ENCODE measurements at regions not wholly inside any gene's neighbourhood (a gene's known extent, or its start where the extent isn't known, plus 50 kb on each side); places are given as distances from the start of the nearest gene placed in this dataset.

- no peak for DNase-seq (ENCODE audit: low spot score)
These were observed 87.1 kb downstream of the ADRB2 start for GRCh38 chr5:148913493-148913892.

DNA sequence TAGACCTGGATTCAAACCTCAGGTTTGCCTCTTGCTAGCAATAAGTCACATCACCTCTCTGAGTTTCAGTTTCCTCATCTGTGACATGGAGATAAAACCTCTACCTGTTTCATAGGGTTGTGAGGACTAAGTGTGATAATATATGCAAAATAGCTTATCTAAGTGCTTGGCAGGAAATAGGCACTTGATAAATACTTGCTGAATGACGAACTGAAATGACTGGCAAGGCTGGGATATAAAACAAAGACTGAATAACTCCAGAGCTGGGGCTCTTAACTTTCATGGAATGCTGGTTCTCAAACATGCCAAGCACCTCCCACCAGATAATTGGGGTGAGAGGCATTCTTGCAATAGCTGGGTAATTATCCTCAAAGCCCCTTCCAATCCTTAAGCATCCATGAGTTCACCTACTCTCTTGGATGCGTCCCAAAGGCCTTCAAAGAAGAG lies 87.6 kb downstream of the ADRB2 start:
- peak; percentile 32 for DNase-seq (ENCODE audit: low spot score)

GRCh38 chr5:148915224-148915817 lies 88.9 kb downstream of the ADRB2 start:
- DNase-seq (ENCODE audit: low spot score), result no peak

- no peak for DNase-seq (ENCODE audit: low spot score)
These were observed 94.4 kb downstream of the ADRB2 start for GRCh38 chr5:148920646-148921288.

DNA sequence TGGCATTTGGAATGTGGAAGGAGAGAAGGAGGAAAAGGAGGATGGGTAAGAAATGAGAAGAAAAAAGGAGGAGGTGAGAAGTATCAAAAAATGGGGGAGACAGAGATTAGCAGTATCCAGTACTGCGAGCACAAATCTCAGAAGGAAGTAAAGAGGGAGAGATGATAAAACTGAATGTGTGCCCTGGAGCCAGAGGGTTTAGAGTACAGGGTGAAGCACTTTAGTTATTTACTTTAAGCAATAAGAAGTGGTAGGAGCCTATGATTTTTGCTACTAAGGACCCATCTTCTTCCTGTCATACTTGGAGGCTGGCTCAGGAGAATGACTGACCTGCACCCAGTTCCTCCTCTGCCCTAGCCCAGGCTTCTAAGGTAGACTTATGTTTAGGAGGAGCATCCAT lies 94.9 kb downstream of the ADRB2 start:
- no peak for DNase-seq (ENCODE audit: low spot score)

DNA sequence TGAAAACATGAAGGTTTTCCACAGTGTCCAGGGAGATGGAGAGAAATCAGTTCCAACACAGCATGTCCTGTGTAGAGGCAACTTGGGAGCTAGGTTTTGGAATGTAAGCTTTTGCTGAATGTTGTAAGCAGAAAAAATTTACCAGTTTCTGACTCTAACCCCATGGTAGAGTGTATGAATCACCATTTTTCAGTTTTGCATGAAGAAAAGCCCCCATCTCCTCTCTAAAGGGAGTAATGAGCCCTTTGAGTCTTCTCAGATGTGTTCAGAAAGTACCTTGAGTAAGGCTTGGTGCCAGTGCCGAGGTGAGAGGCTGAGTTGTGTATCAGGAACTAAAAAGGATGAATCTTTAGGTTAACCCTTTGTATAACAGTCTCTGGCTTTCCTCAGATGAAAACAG lies 96.2 kb downstream of the ADRB2 start:
- DNase-seq (ENCODE audit: low spot score), result no peak

GRCh38 chr5:148923023-148923422 lies 96.6 kb downstream of the ADRB2 start:
- no peak for DNase-seq (ENCODE audit: low spot score)

DNA sequence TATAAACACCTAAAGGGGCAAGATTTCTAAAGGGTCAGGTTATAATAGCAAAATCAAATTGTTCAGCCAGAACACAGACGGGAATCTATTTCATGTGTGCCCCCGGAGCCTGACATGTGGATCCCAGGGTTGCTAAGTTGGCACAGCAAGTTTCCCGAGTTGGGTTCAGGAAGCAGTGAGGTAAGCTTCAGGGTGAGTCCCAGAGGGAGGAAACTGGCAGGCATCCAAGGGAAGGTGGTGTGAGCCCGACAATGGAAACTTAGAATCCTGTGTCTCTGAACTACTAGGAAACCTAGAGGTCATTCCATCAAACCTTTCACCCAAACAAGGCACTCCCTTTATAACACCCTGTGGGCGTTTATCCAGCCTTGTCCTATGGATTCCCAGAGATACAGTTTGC lies 98.4 kb downstream of the ADRB2 start:
- DNase-seq (ENCODE audit: low spot score), result no peak

DNA sequence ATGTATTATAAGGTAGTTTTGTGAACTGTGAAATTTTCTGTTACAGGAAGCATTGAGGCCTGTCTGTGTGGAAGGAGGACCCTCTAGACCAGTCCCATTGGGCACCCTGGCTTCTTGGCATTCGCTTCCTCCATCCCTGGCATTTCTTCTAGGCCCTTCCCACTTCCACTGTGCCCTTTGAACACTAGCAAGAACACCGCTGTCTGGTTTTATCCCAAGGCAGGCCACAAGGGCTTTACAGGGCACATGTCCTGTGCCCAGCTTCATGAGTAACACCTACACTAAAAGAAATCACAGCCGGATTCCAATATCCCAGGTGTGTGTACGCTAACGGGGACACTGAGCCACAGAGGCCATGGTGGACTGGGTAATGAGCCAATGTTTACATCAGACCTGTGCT lies 99.8 kb downstream of the ADRB2 start:
- DNase-seq (ENCODE audit: low spot score), result no peak

DNA sequence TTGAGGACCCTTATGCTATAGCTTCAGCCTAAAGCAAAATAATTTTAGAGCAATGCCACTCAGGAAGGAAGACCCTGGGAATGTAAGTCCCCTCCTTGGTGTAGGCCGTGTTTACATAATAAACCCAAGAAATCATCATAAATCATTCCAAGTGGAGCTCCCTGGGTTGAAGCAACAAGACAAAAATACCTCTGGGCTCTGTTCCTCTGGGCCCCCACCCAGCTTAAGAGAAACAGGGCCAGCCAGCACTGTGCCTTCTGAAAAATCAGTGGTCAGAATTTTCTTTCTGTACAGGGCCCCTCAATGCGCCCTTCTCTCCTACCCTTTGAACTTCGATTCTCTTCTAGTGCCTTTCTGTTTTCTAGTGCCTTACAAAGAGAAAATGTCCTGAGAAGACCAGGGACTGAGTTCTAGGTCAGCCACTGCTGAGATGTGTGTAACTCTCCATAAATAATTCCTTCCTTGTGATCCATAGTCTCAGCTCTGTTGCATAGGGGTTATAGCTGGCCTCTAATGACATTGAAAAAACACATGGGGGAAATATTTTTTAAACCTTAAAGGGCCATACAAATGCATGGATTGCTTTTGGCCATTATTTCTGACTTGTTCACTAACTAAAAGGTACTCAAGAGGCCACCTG lies 101.0 kb downstream of the ADRB2 start:
- DNase-seq (ENCODE audit: low spot score), result no peak

DNA sequence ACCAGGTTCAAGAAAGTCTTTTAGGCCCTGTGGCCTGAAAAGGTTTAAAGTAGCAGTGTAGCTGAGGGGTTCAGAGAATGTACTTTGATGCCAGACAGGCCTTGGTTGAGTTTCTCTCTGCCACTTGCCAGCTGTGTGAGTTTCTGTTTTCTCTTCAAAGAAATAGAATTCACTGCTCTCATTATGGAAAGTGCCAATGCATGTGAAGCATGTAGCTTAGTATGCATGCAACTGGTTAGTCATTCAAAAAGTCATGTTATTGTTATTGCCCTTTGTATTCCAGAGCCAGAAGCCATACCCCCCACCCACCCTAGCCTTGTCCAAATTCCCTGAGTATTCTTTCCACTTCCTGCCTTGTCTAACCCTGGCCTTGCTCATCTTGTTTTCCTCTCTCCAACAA lies 101.7 kb downstream of the ADRB2 start:
- DNase-seq (ENCODE audit: low spot score), result no peak

DNA sequence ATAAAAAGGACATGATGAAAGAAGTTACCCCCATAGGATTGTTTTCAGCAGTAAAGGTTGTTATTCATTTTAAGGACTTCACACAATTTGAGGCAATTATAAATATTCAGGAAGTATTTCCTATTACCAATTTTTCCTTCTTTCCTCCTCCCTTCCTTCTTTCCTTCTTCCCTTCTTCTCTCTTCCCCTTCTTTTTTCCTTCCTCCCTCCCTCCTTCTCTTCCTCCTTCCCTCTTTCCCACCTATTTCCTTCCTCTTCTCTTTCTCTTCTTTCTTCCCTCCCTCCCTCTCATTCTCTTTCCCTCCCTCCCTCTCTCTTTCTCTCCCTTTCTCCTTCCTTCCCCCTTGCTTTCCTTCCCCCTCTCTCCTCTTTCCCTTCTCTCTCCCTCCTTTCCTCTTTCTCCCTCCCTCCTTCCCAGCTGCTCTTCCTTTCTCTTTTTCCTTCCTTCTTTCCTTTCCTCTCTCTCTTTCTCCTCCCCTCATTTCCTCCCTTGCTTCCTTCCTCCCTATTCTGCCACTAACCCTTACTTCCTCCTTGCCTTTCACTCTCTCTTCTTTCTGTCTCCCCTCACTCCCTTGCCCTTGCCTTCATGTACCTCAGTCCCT lies 105.1 kb downstream of the ADRB2 start:
- DNase-seq (ENCODE audit: low spot score), result no peak

DNA sequence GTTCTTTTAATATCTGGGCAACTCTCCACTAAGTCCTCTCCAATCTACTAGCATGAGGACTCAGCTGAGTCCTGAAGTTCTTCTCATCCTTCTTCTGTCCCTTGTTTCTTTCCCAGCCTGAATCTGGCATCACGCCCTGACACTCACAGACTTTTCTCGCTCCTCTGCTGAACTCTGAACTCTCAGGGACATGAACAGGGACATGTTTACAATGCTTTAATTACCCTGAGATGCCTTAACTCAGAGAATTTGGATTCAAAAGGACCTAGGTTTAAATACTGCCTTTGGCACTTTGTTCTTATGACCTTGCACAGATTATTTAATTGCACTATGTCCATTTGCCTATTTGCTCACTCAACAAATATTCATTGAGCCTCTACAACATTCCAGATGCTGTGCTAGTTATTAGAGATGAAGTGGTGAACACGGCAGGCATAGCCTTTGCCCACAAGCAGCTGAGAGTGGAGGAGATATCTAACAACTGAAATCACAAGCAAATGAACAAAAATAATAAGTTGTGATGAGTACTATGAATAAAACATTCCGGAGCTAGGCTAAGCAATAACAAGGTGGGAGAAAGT lies 106.0 kb downstream of the ADRB2 start:
- no peak for DNase-seq (ENCODE audit: low spot score)

DNA sequence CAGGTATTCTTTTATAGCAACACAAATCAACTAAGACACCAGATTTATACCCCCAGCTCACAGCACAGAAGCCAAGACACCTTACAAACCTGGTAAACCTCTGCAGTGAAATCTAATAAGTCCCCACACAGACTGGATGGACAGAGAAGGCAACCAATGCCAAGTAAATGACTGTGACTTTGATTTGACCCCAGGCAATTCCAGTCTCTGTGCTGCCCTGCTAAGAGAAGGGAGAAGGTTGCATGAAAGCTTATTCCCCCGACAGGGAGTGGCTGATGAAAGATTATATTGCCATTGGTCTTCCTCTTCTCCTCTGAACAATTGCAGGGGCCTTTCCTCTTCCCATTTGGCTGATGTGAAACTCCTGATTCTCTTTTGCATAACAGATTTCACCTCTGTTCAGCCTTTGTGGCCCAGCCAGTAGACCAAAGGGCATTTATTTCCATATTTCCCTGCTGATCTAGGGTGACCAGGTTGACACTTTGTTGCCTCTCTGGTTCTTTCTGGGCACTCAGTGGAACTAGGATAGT lies 107.6 kb downstream of the ADRB2 start:
- DNase-seq (ENCODE audit: low spot score), result no peak

- DNase-seq (ENCODE audit: low spot score), result no peak
These were observed 108.5 kb downstream of the ADRB2 start for GRCh38 chr5:148934895-148935400.

DNA sequence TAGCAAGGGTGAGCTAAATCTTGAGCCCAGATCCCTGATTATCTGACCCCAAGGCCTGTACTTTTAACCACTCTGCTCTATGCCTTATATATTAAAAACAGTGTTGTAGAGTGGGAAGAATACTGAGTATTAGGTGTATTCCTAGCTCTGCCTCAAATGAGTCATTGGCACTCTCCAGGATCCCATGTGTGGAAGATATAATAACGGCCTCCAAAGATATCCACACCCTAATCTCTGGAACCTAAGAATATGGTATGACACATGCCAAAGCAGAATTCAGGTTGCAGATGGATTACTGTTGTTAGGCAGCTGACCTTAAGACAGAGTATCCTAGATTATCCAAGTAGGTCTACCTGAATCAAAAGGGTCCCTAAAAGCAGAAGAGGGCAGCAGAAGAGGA lies 110.8 kb downstream of the ADRB2 start:
- DNase-seq (ENCODE audit: low spot score), result no peak

DNA sequence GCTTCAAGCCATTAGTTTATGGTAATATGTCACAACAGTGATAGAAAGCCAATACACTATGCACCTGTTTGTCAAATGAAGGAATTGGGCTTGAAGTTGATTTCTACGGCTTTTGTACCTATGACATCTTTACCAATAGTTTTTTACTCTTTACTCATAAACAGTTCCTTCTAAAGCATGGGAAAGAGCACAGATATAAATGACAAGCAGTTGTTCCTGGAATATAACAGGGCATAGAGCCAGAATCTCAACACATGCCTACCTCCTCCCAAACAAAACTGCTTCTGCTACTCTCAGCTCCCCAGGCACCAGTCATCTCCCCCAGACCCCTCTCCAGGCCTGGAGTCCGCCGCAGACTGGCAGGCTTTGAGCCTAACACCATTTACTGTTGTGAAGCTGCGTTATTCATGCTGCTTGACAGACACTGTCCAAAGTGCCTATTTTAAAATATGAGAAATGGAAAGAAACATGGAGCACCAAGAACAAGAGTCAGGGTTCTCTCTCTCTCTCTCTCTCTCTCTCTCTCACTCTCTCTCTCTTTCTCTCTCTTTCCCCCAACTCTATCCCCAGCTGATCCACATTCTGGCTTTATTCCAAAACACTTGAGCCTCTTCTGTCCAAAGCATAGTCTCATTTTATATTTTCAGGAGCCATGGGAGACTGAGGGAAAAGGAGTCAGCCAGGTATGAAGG lies 111.6 kb downstream of the ADRB2 start:
- no peak for DNase-seq (ENCODE audit: low spot score)

GRCh38 chr5:148938522-148938882 lies 112.1 kb downstream of the ADRB2 start:
- no peak for DNase-seq (ENCODE audit: low spot score)

DNA sequence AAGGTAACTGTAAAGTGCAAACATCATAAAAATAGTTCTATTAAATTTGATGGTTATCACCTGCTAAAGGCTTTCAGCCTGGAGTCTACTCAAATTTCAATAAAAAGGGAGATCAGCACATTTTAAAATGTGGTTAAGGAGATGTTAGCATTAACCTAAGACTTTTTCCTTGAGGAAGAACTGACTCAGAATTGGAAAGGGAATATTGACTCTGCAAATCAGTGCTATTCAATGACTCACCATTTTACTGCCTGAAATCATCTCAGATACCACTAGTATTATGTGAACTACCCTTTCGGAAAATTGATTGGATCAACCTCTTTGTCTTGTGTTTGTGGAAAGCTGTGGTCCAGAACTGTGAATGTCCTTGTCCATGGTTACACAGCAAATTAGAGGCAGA lies 113.3 kb downstream of the ADRB2 start:
- no peak for DNase-seq (ENCODE audit: low spot score)

DNA sequence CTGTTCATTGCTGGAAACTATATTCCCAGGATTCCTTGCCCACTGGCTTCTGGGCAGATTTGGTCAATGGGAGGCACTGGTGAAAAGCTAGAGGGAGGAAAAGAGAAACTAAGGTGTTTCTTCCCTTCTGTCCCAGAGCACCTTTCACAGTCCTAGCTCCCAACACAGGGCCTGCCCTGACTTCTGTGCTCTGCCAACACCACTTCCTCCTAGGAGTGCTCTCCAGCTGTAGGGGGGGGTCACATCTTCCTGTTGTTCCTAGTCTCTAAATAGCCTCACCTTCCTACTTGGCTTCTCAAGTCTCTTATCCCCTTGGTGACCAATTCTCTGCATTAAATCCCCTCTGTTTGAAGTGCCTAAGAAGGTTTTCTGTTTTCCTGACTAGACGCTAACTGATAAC lies 115.4 kb downstream of the ADRB2 start:
- DNase-seq (ENCODE audit: low spot score), result no peak

DNA sequence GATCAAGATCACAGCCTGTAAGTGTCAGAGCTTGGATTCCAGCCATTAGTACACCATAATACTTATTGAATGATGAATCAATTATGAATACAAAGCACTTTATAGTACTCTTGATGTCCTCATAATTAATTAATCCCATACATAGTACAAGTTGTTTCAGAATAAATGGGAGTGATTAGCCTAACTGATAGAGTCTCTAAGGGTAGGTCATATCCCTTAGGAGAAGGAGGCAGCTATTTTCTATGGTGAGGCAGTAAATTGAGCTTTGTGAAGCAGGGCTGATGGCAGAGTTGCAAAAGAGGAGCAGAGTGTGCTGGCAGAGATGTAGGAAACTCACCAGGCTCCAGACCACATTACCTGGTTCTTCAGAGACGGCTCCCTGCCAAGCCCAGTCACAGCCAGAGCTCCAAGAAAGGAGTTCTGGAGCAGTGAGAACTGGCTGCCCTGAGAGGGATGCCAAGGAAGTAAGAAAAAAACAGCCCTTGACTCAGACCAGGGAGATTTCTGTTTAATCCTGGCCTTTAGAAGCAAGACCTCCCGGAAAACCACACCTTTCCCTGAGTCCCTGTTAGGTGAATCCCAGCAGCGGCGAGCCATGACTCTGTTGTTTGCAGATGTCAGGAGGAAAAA lies 112.9 kb downstream of the SH3TC2 start:
- DNase-seq (ENCODE audit: low spot score), result no peak

All from RKO (cell line).